ENCODE measurements at regions not wholly inside any gene's neighbourhood (a gene's known extent, or its start where the extent isn't known, plus 50 kb on each side); places are given as distances from the start of the nearest gene placed in this dataset.
"Not testable (repeated sequence)": the region's sequence is repeated elsewhere in the genome, so short reads cannot be mapped to it uniquely, and the experiment has no call there.

- no peak for DNase-seq (ENCODE audit: low read depth)
Measured at GRCh38 chr5:138702166-138703077, 50.8 kb upstream of the CTNNA1 start.

GRCh38 chr5:138701678-138702077 lies 51.5 kb upstream of the CTNNA1 start:
- no peak for DNase-seq (ENCODE audit: low read depth)

GRCh38 chr5:138700581-138701362 lies 52.5 kb upstream of the CTNNA1 start:
- no peak for DNase-seq (ENCODE audit: low read depth)

- DNase-seq (ENCODE audit: low read depth), result no peak
Measured at GRCh38 chr5:138699482-138699881, 53.7 kb upstream of the CTNNA1 start.

- DNase-seq (ENCODE audit: low read depth), result no peak
Measured at GRCh38 chr5:138698713-138699112, 54.5 kb upstream of the CTNNA1 start.

GRCh38 chr5:138697720-138698360 lies 55.4 kb upstream of the CTNNA1 start:
- DNase-seq (ENCODE audit: low read depth), result no peak

GRCh38 chr5:138696501-138696900 lies 56.7 kb upstream of the CTNNA1 start:
- DNase-seq (ENCODE audit: low read depth), result no peak

- no peak for DNase-seq (ENCODE audit: low read depth)
Measured at GRCh38 chr5:138695781-138696180, 57.4 kb upstream of the CTNNA1 start.

GRCh38 chr5:138694146-138694545 lies 59.1 kb upstream of the CTNNA1 start:
- DNase-seq (ENCODE audit: low read depth), result no peak

GRCh38 chr5:138692370-138692769 lies 60.9 kb upstream of the CTNNA1 start:
- DNase-seq (ENCODE audit: low read depth), result no peak

- DNase-seq (ENCODE audit: low read depth), result no peak
Measured at GRCh38 chr5:138686668-138687067, 66.6 kb upstream of the CTNNA1 start.

GRCh38 chr5:138685193-138685745 lies 68.0 kb upstream of the CTNNA1 start:
- DNase-seq (ENCODE audit: low read depth), result no peak

- not testable (repeated sequence) for DNase-seq (ENCODE audit: low read depth)
Measured at GRCh38 chr5:138682462-138682861, 70.8 kb upstream of the CTNNA1 start.

- DNase-seq (ENCODE audit: low read depth), result not testable (repeated sequence)
Measured at GRCh38 chr5:138678826-138679225, 74.4 kb upstream of the CTNNA1 start.

GRCh38 chr5:138677782-138678181 lies 75.4 kb upstream of the CTNNA1 start:
- DNase-seq (ENCODE audit: low read depth), result no peak

GRCh38 chr5:138676556-138677193 lies 76.5 kb upstream of the CTNNA1 start:
- DNase-seq (ENCODE audit: low read depth), result no peak

GRCh38 chr5:138676002-138676401 lies 77.2 kb upstream of the CTNNA1 start:
- DNase-seq (ENCODE audit: low read depth), result no peak

GRCh38 chr5:138668451-138669380 lies 84.5 kb upstream of the CTNNA1 start:
- no peak for DNase-seq (ENCODE audit: low read depth)

GRCh38 chr5:138667782-138668331 lies 85.4 kb upstream of the CTNNA1 start:
- DNase-seq (ENCODE audit: low read depth), result not testable (repeated sequence)

GRCh38 chr5:138666226-138666742 lies 86.9 kb upstream of the CTNNA1 start:
- DNase-seq (ENCODE audit: low read depth), result no peak
